ENCODE measurements at regions not wholly inside any gene's neighbourhood (a gene's known extent, or its start where the extent isn't known, plus 50 kb on each side); places are given as distances from the start of the nearest gene placed in this dataset.

DNA sequence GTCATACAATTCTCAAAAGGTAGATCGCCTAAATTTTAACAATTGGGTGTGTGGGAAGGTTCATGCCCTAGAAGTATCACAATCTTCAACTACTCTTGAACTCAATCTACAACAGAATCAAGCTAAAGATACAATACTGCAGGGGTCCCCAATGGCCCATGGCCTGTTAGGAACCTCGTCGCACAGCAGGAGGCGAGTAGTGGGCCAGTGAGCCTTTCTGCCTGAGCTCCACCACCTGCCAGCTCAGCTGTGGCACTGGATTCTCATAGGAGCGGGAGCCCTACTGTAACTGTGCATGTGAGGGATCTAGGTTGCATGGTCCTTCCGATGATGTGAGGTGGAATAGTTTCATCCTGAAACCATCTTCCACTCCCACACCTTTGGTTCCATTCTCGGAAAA lies 230.6 kb downstream of the KLF12 start:
- TF ChIP-seq SIN3A (IDR thresholded peaks at IDR 0.05; ENCODE audit: borderline replicate concordance, insufficient read depth, low read depth, low read length) (no peak), POLR2AphosphoS5 (IDR thresholded peaks at IDR 0.05; ENCODE audit: low read depth, low read length) (no peak)
- TF ChIP-seq, protein P1, sequence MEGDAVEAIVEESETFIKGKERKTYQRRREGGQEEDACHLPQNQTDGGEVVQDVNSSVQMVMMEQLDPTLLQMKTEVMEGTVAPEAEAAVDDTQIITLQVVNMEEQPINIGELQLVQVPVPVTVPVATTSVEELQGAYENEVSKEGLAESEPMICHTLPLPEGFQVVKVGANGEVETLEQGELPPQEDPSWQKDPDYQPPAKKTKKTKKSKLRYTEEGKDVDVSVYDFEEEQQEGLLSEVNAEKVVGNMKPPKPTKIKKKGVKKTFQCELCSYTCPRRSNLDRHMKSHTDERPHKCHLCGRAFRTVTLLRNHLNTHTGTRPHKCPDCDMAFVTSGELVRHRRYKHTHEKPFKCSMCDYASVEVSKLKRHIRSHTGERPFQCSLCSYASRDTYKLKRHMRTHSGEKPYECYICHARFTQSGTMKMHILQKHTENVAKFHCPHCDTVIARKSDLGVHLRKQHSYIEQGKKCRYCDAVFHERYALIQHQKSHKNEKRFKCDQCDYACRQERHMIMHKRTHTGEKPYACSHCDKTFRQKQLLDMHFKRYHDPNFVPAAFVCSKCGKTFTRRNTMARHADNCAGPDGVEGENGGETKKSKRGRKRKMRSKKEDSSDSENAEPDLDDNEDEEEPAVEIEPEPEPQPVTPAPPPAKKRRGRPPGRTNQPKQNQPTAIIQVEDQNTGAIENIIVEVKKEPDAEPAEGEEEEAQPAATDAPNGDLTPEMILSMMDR (IDR thresholded peaks at IDR 0.05) = no peak
